ENCODE measurements at regions not wholly inside any gene's neighbourhood (a gene's known extent, or its start where the extent isn't known, plus 50 kb on each side); places are given as distances from the start of the nearest gene placed in this dataset.

DNA sequence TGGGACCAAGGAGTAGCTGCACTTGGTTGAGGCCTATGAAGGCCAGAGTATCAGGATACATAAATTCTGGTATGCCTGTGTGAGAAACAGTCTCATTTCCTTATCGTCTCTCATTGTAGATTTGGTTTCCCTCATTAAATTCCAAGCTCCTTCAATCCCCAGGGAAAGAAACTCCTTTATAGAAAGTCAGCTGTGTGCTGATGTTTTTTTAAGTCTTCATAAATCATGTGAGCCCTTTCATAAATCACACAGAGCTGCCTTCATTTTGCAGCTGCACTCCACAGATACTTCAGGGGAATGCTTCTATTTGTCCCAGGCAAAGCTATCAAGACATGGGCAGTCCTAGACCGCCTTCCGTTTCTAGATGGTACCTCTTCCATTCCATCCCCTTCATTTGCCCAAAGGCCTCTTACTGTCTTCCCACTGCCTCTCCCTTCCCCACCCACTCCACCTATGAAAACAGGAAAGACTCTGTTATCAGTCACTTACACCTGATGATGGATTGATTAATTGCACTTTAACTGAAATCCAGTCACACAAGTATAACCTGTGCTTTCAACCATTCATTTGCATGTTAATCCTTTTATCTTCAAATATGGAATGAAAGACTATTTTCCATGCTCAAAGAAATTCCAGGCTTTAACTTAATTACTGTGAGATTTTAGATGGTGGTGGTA is 290.2 kb downstream of the C7orf25 start:
- intact Hi-C loops (cut with DNase I; ENCODE audit: low total_unique reads) (no loop called here), in situ Hi-C loops (cut with MboI; ENCODE audit: low pct_ligation_motif_present in 1 of 4, low pct_unique_long_range_greater_than_20kb in 1 of 4, low sequenced_read_pairs in 3 of 4) (no loop called here)
- Histone ChIP-seq H3K27me3 (no peaks in the 10 kb centered on the region), H3K27ac (no peak overlapping the region), H3K36me3 (no peaks in the 10 kb centered on the region), H3K4me1 (peaks cover 0 to 8% (median 1%) of the 10 kb centered on the region in 4 donors), H3K4me3 (no peak overlapping the region), H3K9me3 (no peaks in the 10 kb centered on the region)
- 65 to 92% methylated on average over 2 to 3 of the region's 3 CpGs for WGBS, 2 donors (ENCODE audit: low coverage in 1 of 2)
- TF ChIP-seq POLR2AphosphoS5 (IDR thresholded peaks at IDR 0.05) (no peak), POLR2A (IDR thresholded peaks at IDR 0.05) (no peak), EP300 (IDR thresholded peaks at IDR 0.05; ENCODE audit: low read depth) (no peak)
- TF ChIP-seq, protein P1, sequence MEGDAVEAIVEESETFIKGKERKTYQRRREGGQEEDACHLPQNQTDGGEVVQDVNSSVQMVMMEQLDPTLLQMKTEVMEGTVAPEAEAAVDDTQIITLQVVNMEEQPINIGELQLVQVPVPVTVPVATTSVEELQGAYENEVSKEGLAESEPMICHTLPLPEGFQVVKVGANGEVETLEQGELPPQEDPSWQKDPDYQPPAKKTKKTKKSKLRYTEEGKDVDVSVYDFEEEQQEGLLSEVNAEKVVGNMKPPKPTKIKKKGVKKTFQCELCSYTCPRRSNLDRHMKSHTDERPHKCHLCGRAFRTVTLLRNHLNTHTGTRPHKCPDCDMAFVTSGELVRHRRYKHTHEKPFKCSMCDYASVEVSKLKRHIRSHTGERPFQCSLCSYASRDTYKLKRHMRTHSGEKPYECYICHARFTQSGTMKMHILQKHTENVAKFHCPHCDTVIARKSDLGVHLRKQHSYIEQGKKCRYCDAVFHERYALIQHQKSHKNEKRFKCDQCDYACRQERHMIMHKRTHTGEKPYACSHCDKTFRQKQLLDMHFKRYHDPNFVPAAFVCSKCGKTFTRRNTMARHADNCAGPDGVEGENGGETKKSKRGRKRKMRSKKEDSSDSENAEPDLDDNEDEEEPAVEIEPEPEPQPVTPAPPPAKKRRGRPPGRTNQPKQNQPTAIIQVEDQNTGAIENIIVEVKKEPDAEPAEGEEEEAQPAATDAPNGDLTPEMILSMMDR (IDR thresholded peaks at IDR 0.05): no peak
- no peak for DNase-seq

GRCh38 chr7:42618651-42619360 is 293.1 kb downstream of the C7orf25 start:
- TF ChIP-seq, protein P1 (IDR thresholded peaks at IDR 0.05): no peak
- TF ChIP-seq POLR2A (IDR thresholded peaks at IDR 0.05) (no peak), EP300 (IDR thresholded peaks at IDR 0.05; ENCODE audit: low read depth) (no peak), POLR2AphosphoS5 (IDR thresholded peaks at IDR 0.05) (no peak)
- H3K4me3 ChIP-seq: no peak overlapping the region
- H3K4me1 ChIP-seq: peaks cover 0 to 8% (median 1%) of the 10 kb centered on the region in 4 donors
- intact Hi-C loops (cut with DNase I; ENCODE audit: low total_unique reads): no loop called here
- H3K27ac ChIP-seq: no peak overlapping the region
- DNase-seq: no peak
- 80 to 88% methylated on average over 5 to 7 of the region's 7 CpGs for WGBS, 2 donors (ENCODE audit: low coverage in 1 of 2)
- in situ Hi-C loops (cut with MboI; ENCODE audit: low pct_ligation_motif_present in 1 of 4, low pct_unique_long_range_greater_than_20kb in 1 of 4, low sequenced_read_pairs in 3 of 4): no loop called here
- no peaks in the 10 kb centered on the region for H3K9me3 ChIP-seq
- no peaks in the 10 kb centered on the region for H3K36me3 ChIP-seq
- no peaks in the 10 kb centered on the region for H3K27me3 ChIP-seq

DNA sequence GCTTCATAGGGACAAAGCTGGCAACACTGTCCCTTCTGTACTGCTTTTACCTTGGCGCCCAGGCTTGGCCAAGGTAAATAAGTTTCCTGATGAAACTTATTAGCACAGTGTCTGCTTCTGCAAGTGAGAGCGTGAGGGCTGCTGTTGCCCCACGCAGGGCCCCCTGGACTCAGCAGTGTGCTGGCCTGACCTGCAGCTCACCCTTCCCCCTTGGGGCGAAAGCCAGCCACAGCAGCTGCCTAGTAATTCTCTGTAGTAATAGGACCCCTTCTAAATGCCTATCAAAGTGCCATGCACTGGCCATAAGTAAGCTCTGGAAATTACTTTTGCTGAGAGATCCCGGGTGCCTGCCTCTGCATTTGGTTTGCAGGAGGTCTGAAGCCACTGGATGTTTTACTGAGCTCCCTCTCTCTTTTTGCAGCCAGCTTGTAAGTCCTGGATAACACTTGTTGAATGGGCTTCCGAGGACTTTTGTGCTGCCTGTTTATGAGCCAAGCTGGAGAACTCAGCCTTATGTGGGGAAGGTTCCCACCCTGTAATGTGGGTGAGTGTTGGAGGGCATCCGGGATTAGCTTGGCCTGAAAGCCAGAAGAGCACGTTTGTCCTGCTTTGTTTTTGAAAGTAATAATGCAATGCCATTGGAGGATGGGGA is 293.9 kb downstream of the C7orf25 start:
- Histone ChIP-seq H3K27ac (peak overlapping the region in 1 of 4 donors; percentile 21), H3K9me3 (no peaks in the 10 kb centered on the region), H3K36me3 (no peaks in the 10 kb centered on the region), H3K27me3 (no peaks in the 10 kb centered on the region), H3K4me3 (no peak overlapping the region), H3K4me1 (peaks cover 0 to 8% (median 1%) of the 10 kb centered on the region in 4 donors)
- no peak for TF ChIP-seq POLR2A (IDR thresholded peaks at IDR 0.05)
- TF ChIP-seq, protein P1 (IDR thresholded peaks at IDR 0.05): no peak
- no peak for TF ChIP-seq EP300 (IDR thresholded peaks at IDR 0.05; ENCODE audit: low read depth)
- no peak for TF ChIP-seq POLR2AphosphoS5 (IDR thresholded peaks at IDR 0.05)
- intact Hi-C loops (cut with DNase I; ENCODE audit: low total_unique reads): no loop called here
- WGBS, 2 donors (ENCODE audit: low coverage in 1 of 2): 36 to 43% methylated on average over 3 to 8 of the region's 8 CpGs
- DNase-seq: no peak
- in situ Hi-C loops (cut with MboI; ENCODE audit: low pct_ligation_motif_present in 1 of 4, low pct_unique_long_range_greater_than_20kb in 1 of 4, low sequenced_read_pairs in 3 of 4): no loop called here

DNA sequence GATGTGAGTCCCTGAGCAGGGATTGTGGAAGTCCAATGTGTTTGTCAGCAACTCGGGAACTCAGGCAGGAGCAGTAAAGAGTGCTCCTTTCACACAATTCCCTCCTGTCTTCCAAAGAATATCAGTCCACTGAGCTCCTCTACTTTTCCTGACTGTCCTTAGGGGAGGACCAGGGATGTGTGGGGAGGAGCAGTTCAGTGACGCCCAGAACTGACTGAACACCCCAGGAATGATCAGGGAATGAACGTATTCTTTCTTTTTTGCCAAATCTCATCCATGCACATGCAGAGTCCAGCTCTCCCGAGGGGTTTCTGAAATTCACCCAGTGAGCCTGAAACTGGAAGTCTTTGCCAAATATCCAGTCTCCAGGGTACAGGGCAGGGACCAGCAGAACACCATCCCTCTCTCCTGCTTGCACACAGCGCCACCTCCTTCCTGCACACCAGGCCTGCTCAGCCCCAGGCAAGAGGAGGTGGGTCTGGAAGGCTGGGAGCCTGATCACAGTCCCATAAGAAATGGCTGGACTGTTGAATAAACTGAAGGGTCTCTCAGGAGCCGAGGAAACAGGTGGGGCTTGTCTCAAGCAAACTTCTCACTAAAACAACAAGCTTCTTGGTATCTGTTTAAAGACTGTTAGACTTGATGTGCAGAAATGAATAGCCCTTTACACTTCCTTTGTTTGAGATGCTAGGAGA is 294.7 kb downstream of the C7orf25 start:
- WGBS, 2 donors (ENCODE audit: low coverage in 1 of 2): 67 to 76% methylated on average over 1 to 6 of the region's 6 CpGs
- intact Hi-C loops (cut with DNase I; ENCODE audit: low total_unique reads) (no loop called here), in situ Hi-C loops (cut with MboI; ENCODE audit: low pct_ligation_motif_present in 1 of 4, low pct_unique_long_range_greater_than_20kb in 1 of 4, low sequenced_read_pairs in 3 of 4) (no loop called here)
- peak overlapping the region in 1 of 4 donors; percentile 21 for H3K27ac ChIP-seq
- no peaks in the 10 kb centered on the region for H3K36me3 ChIP-seq
- no peak overlapping the region for H3K4me3 ChIP-seq
- H3K9me3 ChIP-seq: no peaks in the 10 kb centered on the region
- DNase-seq: no peak
- TF ChIP-seq EP300 (IDR thresholded peaks at IDR 0.05; ENCODE audit: low read depth) (no peak), POLR2AphosphoS5 (IDR thresholded peaks at IDR 0.05) (no peak), POLR2A (IDR thresholded peaks at IDR 0.05) (no peak)
- TF ChIP-seq, protein P1 (IDR thresholded peaks at IDR 0.05): no peak
- H3K4me1 ChIP-seq: peaks cover 0 to 8% (median 3%) of the 10 kb centered on the region in 4 donors
- H3K27me3 ChIP-seq: no peaks in the 10 kb centered on the region

All from transverse colon (tissue), 4 donors.